ENCODE measurements at regions not wholly inside any gene's neighbourhood (a gene's known extent, or its start where the extent isn't known, plus 50 kb on each side); places are given as distances from the start of the nearest gene placed in this dataset.
"Not testable (repeated sequence)": the region's sequence is repeated elsewhere in the genome, so short reads cannot be mapped to it uniquely, and the experiment has no call there.

DNA sequence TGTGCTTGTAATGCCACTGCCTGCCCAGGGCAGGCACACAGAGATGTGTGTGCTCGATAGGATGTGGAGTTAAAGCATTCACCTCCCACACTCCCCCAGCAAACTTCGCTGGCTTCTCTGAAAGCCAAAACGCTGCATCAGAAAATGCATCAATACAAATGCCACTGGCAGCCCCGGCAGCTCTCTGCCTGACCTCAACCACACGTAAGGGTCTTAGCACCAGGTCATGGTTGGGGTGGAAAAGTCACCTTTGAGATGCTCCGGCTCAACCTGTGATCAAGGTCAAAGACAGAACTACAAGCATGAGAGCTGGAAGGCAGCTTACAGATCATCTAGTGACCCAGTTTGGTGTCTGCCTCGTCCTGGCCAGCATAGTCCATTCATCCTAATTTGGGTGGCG, 114.4 kb upstream of the NANOS1 start:
- DNase-seq (ENCODE audit: low read depth): no peak

DNA sequence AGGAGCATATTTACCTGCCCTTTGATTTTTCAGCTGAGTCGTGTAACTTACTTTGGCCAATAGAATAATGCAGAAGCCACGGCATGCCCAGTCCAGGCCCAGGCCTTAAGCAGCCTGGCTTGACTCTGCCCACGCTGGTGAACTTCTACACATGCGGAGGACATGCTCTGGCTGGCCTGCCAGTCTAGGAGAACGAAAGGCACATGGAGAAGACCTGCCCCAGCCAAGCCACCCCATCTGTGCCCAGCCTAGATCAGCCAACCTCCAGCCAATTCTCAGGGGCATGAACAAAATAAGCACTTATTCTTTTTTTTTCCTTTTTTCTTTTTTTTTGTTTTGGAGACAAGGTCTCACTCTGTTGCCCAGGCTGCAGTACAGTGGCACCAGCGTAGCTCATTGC, 112.7 kb upstream of the NANOS1 start:
- no peak for DNase-seq (ENCODE audit: low read depth)

DNA sequence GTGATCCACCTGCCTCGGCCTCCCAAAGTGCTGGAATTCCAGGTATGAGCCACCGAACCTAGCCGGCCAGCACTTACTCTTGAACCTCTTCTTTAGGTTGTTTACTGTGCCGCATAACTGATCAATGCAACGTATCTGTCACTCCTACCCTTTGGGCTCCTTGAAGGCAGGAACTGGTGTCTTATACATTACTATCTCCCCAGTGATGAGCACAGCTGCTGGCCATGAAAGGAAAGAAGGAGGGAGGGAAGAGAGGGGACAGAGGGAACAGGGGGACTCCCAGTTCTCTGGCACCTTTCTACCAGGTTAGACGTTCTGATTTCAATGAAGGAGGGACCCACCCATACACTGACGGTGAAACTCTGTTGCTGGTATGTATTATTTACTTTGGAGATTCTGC, 111.8 kb upstream of the NANOS1 start:
- no peak for DNase-seq (ENCODE audit: low read depth)

DNA sequence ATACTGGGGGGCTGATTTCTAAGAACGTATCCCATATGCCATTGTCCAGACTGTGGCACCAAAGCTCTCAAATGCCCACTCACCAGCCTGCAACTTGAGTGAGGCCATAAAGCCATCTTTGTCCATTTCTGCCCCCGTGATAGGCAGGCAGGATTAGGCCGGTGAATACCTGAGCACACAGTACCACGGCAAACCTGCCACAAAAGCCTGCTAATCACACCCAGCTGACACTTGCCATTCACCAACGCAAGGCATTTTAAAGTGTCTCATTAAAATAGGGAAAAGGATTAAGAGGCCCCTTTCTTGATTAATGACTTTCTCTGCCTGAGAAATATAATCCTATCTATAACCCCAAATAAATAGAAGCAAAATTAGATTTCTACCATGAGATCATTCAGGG, 111.4 kb upstream of the NANOS1 start:
- DNase-seq (ENCODE audit: low read depth): no peak

DNA sequence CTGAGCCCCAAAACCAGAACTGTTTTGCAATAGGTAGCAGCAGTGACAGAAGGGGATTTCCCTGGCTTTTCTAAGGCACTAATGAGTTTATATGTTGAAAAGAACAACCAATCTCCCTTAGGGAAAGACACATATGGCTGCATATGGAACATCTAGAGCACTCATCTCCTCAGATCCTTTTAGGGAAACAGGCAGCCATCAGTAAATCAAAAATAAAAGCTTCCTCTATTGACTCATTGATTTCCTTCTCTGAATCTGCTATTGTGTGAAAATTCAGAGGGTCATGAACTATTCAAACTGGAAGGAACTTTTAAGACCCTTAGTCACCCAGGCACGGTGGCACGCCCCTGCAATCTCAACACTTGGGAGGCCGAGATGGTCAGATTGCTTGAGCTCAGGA, 110.9 kb upstream of the NANOS1 start:
- DNase-seq (ENCODE audit: low read depth): no peak

DNA sequence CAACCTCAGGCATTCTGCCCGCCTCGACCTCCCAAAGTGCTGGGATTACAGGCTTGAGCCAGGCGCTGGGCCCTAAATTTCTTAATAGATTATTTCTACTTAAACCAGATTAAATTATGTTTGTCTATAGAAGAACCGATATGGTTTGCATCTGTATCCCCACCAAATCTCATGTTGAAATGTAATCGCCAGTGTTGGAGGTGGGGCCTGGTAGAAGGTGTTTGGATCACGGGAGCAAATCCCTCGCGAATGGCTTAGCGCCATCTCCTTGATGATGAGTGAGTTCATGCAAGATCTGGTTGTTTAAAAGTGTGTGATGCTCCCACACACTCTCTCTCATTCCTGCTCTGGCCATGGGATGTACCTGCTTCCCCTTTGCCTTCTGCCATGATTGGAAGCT, 109.3 kb upstream of the NANOS1 start:
- DNase-seq (ENCODE audit: low read depth): no peak

DNA sequence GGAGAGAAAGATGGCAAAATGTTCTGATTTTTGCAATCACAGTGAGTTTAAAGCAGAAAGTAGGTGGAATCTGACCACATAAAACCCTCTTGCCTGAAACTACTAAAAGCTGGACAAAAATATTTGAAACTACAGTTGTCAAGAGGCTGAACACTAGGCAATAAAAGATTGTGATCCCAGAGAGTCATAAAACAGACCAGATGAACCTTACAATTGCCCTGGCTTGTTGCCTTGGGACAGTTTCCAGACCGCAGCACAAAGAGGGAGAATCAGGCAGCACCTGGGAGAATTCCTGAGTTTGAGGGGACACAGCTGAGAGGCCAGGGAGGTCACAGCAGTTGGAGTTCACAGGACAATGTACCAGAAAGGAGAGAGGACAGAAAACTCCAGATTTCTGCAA, 107.3 kb upstream of the NANOS1 start:
- DNase-seq (ENCODE audit: low read depth): no peak

DNA sequence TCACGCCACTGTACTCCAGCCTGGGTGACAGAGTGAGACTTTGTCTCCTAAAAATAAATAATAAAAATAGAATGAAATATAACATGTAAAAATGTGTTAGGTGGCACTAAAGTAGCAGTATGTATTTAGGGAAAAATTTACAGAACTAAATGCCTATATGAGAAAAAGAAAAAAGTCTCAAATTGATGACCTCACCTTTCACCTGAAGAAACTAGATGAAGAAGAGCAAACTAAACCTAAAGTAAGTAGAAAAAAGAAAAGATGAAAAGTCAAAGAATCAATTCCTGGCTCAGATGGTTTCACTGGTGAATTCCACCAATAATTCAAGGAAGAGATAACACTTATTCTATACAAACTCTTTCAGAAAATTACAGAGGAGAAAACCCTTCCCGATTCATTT, 106.5 kb upstream of the NANOS1 start:
- no peak for DNase-seq (ENCODE audit: low read depth)

DNA sequence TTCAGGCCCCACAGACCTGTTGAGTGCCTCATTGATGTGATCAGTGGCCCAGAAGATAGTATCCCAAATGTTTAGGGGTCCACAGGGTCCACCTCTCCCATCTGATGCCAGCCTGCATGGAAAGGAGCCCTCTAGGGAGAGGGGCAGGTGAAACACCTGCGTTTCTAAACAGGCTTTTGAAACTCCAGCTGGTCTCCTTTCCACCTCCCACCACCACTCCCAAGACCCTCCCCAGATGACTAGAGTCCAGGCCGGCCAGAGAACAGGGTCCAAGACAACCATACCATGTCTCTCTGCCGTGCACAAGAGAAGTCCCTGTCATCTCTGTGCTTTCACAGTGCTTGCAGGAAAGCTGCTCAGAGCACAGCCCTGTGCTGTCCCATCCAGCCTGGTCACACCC, 105.0 kb upstream of the NANOS1 start:
- DNase-seq (ENCODE audit: low read depth): no peak

DNA sequence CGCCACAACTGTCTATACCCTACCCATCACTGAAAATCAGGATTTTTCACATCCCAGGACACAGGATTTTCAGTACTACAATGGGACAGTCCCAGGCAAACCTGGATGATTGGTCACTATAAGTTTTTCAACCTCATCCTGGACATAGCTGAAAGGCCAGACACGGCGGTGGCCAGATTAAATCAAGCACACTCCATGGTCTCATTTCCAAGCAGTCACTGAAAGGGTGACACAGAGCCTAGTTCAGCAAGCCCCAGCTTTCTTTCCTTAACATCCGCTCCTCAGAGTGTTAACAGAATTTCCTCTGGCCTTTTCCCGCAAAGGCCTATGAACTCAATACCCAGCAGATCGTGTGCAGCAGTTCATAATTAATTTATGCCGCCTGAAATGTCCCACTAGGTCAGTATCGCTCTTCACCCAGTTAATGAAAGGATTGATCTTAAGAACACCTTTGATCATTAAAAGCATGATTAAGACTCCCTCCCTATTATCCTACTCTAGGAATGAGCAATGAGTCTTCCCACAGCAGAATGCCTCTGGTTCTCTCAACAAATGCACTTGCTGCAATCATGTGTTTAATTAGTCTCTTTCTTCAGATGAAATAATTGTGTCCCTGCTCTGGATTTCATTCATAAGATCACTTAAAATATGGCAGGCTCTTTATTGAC, 104.0 kb upstream of the NANOS1 start:
- DNase-seq (ENCODE audit: low read depth): no peak

DNA sequence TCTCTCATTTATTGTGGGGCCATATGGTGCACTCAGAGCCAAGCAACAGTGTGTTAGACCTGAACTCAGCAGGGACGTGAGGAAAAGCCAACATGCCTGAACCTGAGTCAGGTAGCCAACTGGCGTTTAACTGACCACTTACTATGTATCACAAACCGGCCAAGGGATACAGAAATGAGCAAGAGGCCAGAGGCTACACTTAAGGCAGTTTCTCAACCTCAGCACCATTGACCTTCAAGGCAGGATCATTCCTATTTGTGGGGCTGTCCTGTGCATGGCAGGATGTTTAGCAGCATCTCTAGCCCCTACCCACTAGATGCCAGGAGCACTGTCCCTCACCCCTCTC, 103.5 kb upstream of the NANOS1 start:
- no peak for DNase-seq (ENCODE audit: low read depth)

DNA sequence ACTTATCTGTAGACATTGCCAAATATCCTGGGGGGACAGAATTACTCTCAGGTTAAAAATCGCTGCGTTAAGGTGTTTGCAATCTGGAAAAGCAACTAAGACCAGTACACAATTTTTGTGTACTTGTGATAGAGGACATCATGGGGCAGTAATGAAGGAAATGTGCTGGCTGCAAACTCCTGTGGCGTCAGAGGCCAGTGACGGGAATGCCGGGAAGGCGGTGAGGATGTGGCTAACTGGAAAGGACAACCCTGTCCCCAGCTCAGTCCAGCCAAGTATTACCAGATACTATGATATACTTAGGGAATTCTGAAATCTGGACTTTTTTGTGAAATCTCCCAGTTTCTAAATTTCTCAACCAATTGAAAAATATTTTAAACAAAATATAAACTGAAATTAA, 103.1 kb upstream of the NANOS1 start:
- no peak for DNase-seq (ENCODE audit: low read depth)

DNA sequence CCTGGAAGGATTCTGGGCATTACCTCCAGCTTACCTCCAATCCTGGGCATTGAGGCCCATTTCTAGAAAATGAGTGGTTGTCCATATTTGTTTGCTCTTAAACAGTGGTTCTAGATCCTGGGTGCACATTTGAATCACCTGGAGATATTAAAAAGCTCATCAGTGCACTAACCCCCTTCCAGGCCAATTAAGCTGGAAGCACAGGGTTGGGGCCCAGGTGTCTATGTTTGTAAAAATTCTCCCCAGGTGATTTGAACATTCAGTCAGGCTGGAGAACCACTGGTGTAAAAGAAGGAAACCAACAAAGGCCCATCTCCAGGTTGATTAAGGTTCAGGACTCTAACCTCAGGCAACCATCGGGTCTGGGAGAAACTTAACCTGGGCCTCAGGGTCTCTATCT, 102.6 kb upstream of the NANOS1 start:
- DNase-seq (ENCODE audit: low read depth): no peak

DNA sequence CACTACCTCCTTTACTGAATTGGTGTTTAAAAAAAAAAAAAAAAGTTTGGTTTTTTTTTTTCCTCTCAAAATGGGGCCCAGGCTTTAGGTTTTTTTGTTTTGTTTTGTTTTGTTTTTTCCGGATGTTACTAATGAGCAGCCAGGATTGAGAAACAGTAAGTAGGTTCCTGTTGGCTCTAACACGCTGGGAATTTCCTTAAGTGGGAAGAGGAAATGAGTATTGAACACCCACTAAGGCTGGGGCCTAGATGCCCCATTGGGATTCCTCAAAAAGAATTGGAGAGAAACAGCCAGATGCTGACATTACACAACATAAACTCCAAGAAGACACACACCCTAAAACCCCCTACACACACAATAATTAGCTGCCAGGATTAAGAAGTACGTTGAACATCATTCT, 102.2 kb upstream of the NANOS1 start:
- no peak for DNase-seq (ENCODE audit: low read depth)

DNA sequence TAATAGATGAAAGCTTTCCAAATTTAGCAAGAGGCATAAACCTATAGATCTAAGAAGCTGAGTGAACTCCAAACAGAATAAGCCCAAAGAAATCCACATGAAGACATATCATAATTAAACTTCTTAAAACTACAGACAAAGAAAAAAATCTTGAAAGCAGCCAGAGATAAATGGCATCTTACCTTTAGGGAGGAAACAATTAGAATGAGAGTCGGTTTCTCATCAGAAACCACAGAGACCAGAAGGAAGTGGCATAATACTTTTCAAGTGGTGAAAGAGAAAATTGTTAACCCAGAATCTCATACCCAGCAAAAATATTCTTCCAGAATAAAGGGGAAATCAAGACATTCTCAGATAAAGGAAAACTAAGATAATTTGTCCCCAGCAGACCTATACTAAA, 98.9 kb upstream of the NANOS1 start:
- DNase-seq (ENCODE audit: low read depth): no peak

DNA sequence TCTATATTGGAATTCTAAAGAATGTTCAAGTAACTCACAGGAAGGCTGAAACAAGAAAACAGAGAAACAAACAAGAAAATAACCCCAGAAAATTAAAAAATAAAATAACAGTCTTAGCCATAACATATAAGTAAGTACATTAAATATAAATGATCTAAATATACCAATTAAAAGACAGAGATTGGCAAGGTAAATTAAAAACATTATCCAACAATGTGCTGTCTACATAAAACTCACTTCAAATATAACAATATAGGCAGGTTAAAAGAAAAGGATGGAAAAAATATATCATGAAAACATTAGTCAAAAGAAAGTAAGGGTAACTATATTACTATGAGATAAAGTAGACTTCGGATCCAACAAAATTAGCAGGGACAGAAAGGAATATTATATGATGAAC, 98.1 kb upstream of the NANOS1 start:
- no peak for DNase-seq (ENCODE audit: low read depth)

DNA sequence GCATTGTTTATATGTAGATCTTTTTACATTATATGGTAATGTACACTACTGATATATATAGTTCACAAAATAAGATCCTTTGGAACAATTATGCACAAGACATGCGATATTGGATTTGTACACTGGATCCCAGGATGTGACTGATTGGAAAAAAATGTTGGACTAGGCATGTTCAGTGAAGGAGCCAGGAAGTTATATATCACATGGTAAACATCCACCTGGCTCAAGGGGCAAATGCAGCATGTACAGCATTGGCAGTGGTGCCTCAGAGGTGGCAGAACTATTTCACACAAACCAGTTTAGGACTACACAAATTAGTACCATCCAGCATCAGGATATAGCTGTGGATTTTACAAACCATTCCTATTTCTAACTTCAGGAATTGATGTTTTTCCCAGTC, 97.4 kb upstream of the NANOS1 start:
- DNase-seq (ENCODE audit: low read depth): not testable (repeated sequence)

DNA sequence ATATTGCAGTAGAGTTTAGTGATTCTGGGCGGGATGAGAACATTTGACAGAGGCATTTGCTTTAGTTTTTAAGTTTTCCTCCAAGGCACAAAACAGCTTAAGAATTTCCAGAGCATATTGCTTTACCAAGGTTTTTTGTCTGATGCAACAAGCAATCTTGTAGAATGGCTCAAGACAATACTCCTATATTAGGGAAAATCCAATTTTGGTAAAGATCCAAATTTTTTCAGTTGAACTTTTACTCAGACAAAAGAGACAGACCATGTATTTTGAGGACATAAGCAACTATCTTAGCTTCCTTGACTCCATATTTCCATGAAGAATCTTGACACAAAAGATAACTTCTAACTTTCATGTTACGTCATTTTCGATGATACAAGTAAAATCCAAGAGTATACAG, 92.3 kb upstream of the NANOS1 start:
- DNase-seq (ENCODE audit: low read depth): no peak

DNA sequence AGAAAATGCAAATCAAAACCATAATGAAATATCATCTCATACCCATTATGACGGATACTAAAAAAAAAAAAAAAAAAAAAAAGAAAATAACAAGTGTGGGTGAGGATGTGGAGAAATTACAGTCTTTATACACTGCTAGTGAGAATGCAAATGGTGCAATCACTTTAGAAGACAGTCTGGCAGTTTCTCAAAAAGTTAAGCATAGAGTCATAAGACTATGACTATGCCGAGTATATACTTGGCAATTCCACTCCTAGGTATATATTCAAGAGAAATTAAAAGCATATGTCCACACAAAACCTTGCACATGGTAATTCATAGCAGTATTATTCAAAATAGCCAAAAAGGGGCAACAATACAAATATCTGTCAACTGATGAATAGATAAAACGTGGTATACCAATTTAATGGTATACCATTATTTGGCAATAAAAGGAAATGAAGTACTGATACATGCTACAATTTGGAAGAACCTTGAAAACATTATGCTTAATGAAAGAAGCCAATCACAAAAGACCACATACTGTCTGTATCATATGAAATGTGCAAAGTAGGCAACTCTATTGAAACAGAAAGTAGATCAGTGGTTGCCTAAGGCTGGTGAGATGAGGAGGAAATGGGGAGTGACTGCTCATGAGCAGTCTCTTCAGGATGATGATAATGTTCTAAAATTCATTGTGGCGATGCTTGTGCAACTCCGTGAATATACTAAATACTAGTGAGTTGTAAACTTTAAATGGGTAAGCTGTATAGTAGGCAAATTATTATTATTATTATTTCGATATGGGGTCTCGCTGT, 90.1 kb upstream of the NANOS1 start:
- no peak for DNase-seq (ENCODE audit: low read depth)

DNA sequence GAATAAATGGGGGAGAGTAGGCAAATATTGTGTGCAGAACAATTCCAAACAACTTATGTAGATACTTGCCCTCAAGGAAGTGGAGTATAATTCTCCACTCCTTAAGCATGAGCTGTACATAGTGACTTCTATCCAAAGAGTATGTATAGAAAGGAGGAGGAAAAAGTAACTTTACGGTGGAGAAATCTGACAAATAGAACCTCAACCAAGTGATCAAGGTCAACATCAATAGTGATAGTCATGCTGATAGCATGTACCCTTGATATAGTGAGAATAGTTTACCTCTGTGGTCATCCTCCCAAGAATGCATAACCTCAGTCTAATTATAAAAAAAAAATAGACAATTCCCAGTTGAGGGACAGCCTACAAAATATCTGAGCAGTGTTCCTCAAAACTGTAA, 89.1 kb upstream of the NANOS1 start:
- no peak for DNase-seq (ENCODE audit: low read depth)

DNA sequence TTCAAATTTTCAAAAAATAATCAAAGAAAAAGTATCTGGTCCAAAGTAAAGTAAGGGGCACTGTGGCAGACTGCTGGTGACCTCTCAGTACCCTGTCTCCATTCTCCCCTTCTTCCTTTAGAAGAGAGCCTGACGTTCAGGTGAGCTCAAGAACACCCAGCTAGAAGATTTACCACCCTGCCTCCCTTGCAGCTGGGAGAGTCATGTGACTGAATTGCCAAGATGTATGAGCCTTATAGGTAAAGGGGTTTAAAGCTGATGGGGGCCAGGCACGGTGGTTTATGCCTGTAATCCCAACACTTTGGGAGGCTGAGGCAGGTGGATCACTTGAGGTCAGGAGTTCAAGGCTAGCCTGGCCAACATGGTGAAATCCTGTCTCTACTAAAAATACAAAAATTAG, 86.3 kb upstream of the NANOS1 start:
- no peak for DNase-seq (ENCODE audit: low read depth)

DNA sequence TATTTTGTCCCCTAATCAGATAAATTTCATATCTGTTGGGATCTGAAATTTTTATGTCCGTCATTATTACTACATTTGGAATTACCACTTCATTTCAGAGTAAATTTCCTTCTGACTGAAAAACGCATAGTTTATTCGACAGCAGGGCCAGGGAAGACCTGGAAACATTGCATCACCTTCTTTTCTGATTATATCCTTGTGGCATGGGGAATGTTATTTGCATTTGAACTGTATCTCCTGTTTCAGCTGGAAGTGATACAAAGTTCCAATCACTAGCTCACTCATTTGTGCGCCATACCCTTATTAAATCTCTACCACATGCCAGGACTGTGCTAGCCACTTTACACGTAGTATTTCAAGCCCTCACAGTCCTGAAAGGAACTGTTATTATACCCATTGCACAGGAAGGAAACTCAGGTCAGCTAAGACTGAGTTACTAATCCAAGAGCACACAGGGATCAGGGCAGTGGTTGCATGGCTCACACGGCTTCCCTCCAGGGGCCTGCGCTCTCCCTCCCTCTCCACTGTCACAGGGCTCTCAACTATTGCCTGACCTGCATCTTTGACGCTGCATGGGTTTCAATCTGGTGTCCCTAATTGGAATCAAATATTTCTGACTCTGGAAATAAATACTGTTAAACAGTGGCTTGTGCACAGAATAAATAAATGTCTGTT, 84.4 kb upstream of the NANOS1 start:
- DNase-seq (ENCODE audit: low read depth): no peak

DNA sequence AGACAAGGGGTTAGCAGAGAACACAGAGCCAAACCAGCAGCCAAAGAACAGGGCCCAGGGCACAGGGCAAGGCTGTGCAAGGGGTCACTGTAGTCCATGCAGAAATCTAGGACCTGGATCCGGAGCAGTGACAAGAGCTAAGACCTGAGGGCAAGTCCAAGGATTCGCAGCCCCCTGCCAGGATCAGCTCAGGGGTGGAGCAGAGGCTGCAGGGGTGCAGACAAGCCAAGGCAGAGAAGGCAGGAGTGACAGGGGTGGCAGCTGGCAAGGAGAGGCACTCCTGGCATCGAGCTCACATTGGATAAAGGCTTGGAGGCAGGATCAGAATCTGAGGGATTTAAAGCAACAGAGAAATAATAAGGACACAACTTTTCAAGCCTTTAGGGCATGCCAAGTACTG, 80.7 kb upstream of the NANOS1 start:
- no peak for DNase-seq (ENCODE audit: low read depth)
